ENCODE measurements at regions not wholly inside any gene's neighbourhood (a gene's known extent, or its start where the extent isn't known, plus 50 kb on each side); places are given as distances from the start of the nearest gene placed in this dataset.

- ATAC-seq = no peak
- no peak for TF ChIP-seq SNAI2 (CRISPR knock-in tag; IDR thresholded peaks at IDR 0.05)
- TF ChIP-seq ZFP30 (CRISPR knock-in tag; IDR thresholded peaks at IDR 0.05) = no peak
These were observed 312.3 kb upstream of the LRRTM4 start for GRCh38 chr2:77834360-77835002.

- ATAC-seq = no peak
- TF ChIP-seq CSRNP3 (CRISPR knock-in tag; IDR thresholded peaks at IDR 0.05) (no peak), CSDC2 (CRISPR knock-in tag; IDR thresholded peaks at IDR 0.05) (no peak)
These were observed 316.3 kb upstream of the LRRTM4 start for GRCh38 chr2:77838441-77838840.

GRCh38 chr2:77839102-77839501 is 316.9 kb upstream of the LRRTM4 start:
- no peak for TF ChIP-seq POU6F1 (CRISPR knock-in tag; IDR thresholded peaks at IDR 0.05; ENCODE audit: borderline replicate concordance, low read depth)
- TF ChIP-seq OSR1 (CRISPR knock-in tag; IDR thresholded peaks at IDR 0.05) = no peak
- ATAC-seq = no peak

- no peak for TF ChIP-seq TOX (CRISPR knock-in tag; IDR thresholded peaks at IDR 0.05; ENCODE audit: borderline replicate concordance)
- no peak for TF ChIP-seq TSHZ2 (CRISPR knock-in tag; IDR thresholded peaks at IDR 0.05)
- TF ChIP-seq ZFP30 (CRISPR knock-in tag; IDR thresholded peaks at IDR 0.05) = no peak
- no peak for TF ChIP-seq OSR1 (CRISPR knock-in tag; IDR thresholded peaks at IDR 0.05)
- TF ChIP-seq CREB5 (CRISPR knock-in tag; IDR thresholded peaks at IDR 0.05; ENCODE audit: low read depth) = no peak
- no peak for TF ChIP-seq SNAI2 (CRISPR knock-in tag; IDR thresholded peaks at IDR 0.05)
- no peak for TF ChIP-seq ZNF565 (CRISPR knock-in tag; conservative IDR thresholded peaks at IDR 0.05; ENCODE audit: low read depth)
- TF ChIP-seq TCF4 (CRISPR knock-in tag; IDR thresholded peaks at IDR 0.05; ENCODE audit: borderline replicate concordance) = no peak
- no peak for TF ChIP-seq ZNF70 (CRISPR knock-in tag; IDR thresholded peaks at IDR 0.05)
- TF ChIP-seq ZC3H10 (CRISPR knock-in tag; IDR thresholded peaks at IDR 0.05) = no peak
- no peak for TF ChIP-seq PATZ1 (CRISPR knock-in tag; IDR thresholded peaks at IDR 0.05; ENCODE audit: borderline replicate concordance)
- ATAC-seq = no peak
These were observed 339.9 kb upstream of the LRRTM4 start for GRCh38 chr2:77862120-77862519.

GRCh38 chr2:77864426-77864825 is 342.2 kb upstream of the LRRTM4 start:
- no peak for ATAC-seq
- TF ChIP-seq PATZ1 (CRISPR knock-in tag; IDR thresholded peaks at IDR 0.05; ENCODE audit: borderline replicate concordance) = no peak
- no peak for TF ChIP-seq ZNF70 (CRISPR knock-in tag; IDR thresholded peaks at IDR 0.05)
- no peak for TF ChIP-seq ESRRG (CRISPR knock-in tag; IDR thresholded peaks at IDR 0.05)
- no peak for TF ChIP-seq TSHZ2 (CRISPR knock-in tag; IDR thresholded peaks at IDR 0.05)
- no peak for TF ChIP-seq TCF4 (CRISPR knock-in tag; IDR thresholded peaks at IDR 0.05; ENCODE audit: borderline replicate concordance)
- no peak for TF ChIP-seq ZNF8 (CRISPR knock-in tag; IDR thresholded peaks at IDR 0.05)

All from SK-N-SH treated with all-trans-retinoic acid at 6 μM for 48 hours (cell line).